Adrenal gland (tissue), 9 donors: ENCODE measurements at regions not wholly inside any gene's neighbourhood (a gene's known extent, or its start where the extent isn't known, plus 50 kb on each side); places are given as distances from the start of the nearest gene placed in this dataset.

Source experiments
- DNase-seq, 7 donors: peaks; one replicate each; pipeline ENCODE4 v3.0.0-alpha.2; 2019 to 2020
- H3K27ac ChIP-seq, 5 donors: fragments of 200-600 bp; sonication (generic) in 4 of 5; 1 replicate in 3 of 5; 2 replicates in 2 of 5; pipeline versions ENCODE4 v1.5.1 to v1.8.0; 2016 to 2020; ENCODE audit warnings: mild to moderate bottlenecking in 1 of 5
- H3K27me3 ChIP-seq: fragments of 200-600 bp; 2 replicates; pipeline ENCODE4 v1.8.0; 2021
- H3K36me3 ChIP-seq, 2 donors: fragments of 200-600 bp; replicated peaks in 1 of 2; 1 replicate in 1 of 2; 2 replicates in 1 of 2; pipeline versions ENCODE4 v1.5.1 to v1.8.0; 2018 to 2022
- H3K4me1 ChIP-seq, 2 donors: fragments of 200-600 bp; replicated peaks in 1 of 2; 1 replicate in 1 of 2; 2 replicates in 1 of 2; pipeline versions ENCODE4 v1.5.1 to v1.8.0; 2018 to 2021
- H3K4me3 ChIP-seq, 4 donors: fragments of 200-600 bp; sonication (generic) in 3 of 4; one replicate each; pipeline ENCODE4 v1.5.1; 2016 to 2018
- H3K9me3 ChIP-seq, 3 donors: fragments of 200-600 bp; sonication (generic) in 1 of 3; replicated peaks in 1 of 3; 1 replicate in 2 of 3; 2 replicates in 1 of 3; pipeline versions ENCODE4 v1.5.1 to v1.8.0; 2016 to 2021
- POLR2A ChIP-seq, 2 donors: fragments of 450-650 bp; IDR thresholded peaks; one replicate each; pipeline ENCODE4 v1.6.1; 2017; ENCODE audit warnings: antibody characterized with exemption in 2 of 2, mild to moderate bottlenecking in 2 of 2, moderate library complexity in 1 of 2
- WGBS, 4 donors: extraction: QIAGEN DNeasy Blood & Tissue Kit in 2 of 4; methylation state at CpG; one replicate each; pipeline versions ENCODE4 v1.1.5 to v1.1.7; 2013 to 2017; 5-methylcytosine and 5-hydroxymethylcytosine counted together
- intact Hi-C, 2 donors: fragments of 100-400 bp; cut with DNase I; formaldehyde crosslinking; loops; one replicate each; pipeline versions ENCODE4 v1.14.1 to v1.15.0; 2022 to 2023
- TF ChIP-seq, protein P1 (sequence below), 6 experiments: fragments of 450-650 bp in 4 of 6; fragments of 200-600 bp in 2 of 6; sonication (generic) in 1 of 6; IDR thresholded peaks; 1 replicate in 5 of 6; 2 replicates in 1 of 6; pipeline versions ENCODE4 v1.5.1 to v1.8.0; 2016 to 2021; ENCODE audit warnings: antibody characterized with exemption in 6 of 6, mild to moderate bottlenecking in 2 of 6, moderate library complexity in 1 of 6
- donor health status: healthy with polysubstance abuse.
- donor health status: Bipolar disorder and iron deficiency.
- donor health status: DM: yes; HTN: yes; CAD: no.
- donor health status: DM: no; HTN: no; CAD: no.
- donor health status: DM: no; HTN: no; CAD: no.

DNA sequence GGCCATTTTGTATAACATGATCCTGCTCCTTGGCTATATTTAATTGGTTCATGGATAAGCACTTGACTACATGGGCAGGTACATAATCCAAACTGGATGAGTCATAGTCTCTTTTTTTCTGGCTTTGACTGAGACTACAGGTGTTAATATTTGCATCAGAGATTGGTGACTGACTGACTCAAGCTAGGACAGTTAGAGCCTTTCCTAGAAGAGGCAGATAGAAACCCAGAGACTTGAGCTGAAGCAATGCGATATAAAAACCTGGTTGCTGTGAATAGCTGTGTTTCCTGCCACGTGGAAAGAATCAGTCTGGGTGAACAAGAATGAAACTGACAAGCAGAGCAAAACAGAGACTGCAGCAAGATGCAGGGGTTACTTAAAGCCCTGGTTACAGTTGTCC, 81.0 kb downstream of the SAMD9 start:
- H3K4me1 ChIP-seq = no peaks in the 10 kb centered on the region
- no peak overlapping the region for H3K4me3 ChIP-seq
- TF ChIP-seq, protein P1, sequence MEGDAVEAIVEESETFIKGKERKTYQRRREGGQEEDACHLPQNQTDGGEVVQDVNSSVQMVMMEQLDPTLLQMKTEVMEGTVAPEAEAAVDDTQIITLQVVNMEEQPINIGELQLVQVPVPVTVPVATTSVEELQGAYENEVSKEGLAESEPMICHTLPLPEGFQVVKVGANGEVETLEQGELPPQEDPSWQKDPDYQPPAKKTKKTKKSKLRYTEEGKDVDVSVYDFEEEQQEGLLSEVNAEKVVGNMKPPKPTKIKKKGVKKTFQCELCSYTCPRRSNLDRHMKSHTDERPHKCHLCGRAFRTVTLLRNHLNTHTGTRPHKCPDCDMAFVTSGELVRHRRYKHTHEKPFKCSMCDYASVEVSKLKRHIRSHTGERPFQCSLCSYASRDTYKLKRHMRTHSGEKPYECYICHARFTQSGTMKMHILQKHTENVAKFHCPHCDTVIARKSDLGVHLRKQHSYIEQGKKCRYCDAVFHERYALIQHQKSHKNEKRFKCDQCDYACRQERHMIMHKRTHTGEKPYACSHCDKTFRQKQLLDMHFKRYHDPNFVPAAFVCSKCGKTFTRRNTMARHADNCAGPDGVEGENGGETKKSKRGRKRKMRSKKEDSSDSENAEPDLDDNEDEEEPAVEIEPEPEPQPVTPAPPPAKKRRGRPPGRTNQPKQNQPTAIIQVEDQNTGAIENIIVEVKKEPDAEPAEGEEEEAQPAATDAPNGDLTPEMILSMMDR (IDR thresholded peaks at IDR 0.05) = no peak
- TF ChIP-seq POLR2A (IDR thresholded peaks at IDR 0.05) = no peak
- no peaks in the 10 kb centered on the region for H3K9me3 ChIP-seq
- H3K36me3 ChIP-seq = no peaks in the 10 kb centered on the region
- intact Hi-C loops = no loop called here
- DNase-seq = no peak
- H3K27me3 ChIP-seq = no peaks in the 10 kb centered on the region
- H3K27ac ChIP-seq = no peak overlapping the region
- 53 to 71% (median 64%) methylated on average over 2 of the region's 2 CpGs for WGBS, 4 donors

GRCh38 chr7:93036149-93036640, 81.6 kb downstream of the SAMD9 start:
- Histone ChIP-seq H3K9me3 (no peaks in the 10 kb centered on the region), H3K27ac (no peak overlapping the region), H3K4me3 (no peak overlapping the region), H3K36me3 (no peaks in the 10 kb centered on the region), H3K27me3 (no peaks in the 10 kb centered on the region), H3K4me1 (no peaks in the 10 kb centered on the region)
- WGBS, 4 donors = 68 to 79% (median 71%) methylated on average over 1 of the region's 1 CpG
- intact Hi-C loops = no loop called here
- TF ChIP-seq POLR2A (IDR thresholded peaks at IDR 0.05) = no peak
- TF ChIP-seq, protein P1 (IDR thresholded peaks at IDR 0.05) = no peak
- DNase-seq = no peak

DNA sequence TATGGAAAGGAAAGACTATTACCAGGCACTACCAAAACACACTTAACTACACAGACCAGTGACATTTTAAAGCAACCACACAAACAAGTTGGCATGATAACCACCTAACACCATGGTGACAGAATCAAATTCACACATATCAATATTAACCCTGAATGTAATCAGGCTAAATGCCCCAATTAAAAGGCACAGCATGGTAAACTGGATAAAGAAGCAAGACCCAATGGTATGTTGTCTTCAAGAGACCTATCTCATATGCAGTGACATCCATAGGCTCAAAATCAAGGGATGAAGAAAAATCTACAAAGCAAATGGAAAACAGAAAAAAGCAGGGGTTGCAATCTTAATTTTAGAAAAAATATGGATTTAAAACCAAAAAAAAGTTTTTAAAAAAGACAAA, 86.0 kb downstream of the SAMD9 start:
- H3K9me3 ChIP-seq = no peaks in the 10 kb centered on the region
- no peak for TF ChIP-seq POLR2A (IDR thresholded peaks at IDR 0.05)
- intact Hi-C loops = no loop called here

GRCh38 chr7:93030605-93031225, 87.1 kb downstream of the SAMD9 start:
- Histone ChIP-seq H3K4me3 (no peak overlapping the region), H3K36me3 (no peaks in the 10 kb centered on the region), H3K27ac (no peak overlapping the region), H3K9me3 (no peaks in the 10 kb centered on the region), H3K27me3 (no peaks in the 10 kb centered on the region), H3K4me1 (no peaks in the 10 kb centered on the region)
- intact Hi-C loops = no loop called here
- no peak for TF ChIP-seq POLR2A (IDR thresholded peaks at IDR 0.05)
- TF ChIP-seq, protein P1 (IDR thresholded peaks at IDR 0.05) = no peak
- no peak for DNase-seq

More for the DNA sequence above, 86.0 kb downstream of the SAMD9 start:
- Histone ChIP-seq H3K4me1 (no peaks in the 10 kb centered on the region), H3K27ac (no peak overlapping the region), H3K27me3 (no peaks in the 10 kb centered on the region), H3K4me3 (no peak overlapping the region), H3K36me3 (no peaks in the 10 kb centered on the region)
- DNase-seq = no peak

- Histone ChIP-seq H3K4me1 (no peaks in the 10 kb centered on the region), H3K27me3 (no peaks in the 10 kb centered on the region), H3K9me3 (no peaks in the 10 kb centered on the region), H3K36me3 (no peaks in the 10 kb centered on the region), H3K4me3 (no peak overlapping the region), H3K27ac (no peak overlapping the region)
- 69 to 86% (median 83%) methylated on average over 5 to 7 of the region's 7 CpGs for WGBS, 4 donors
- DNase-seq = no peak
- intact Hi-C loops = no loop called here
- TF ChIP-seq, protein P1 (IDR thresholded peaks at IDR 0.05) = no peak
- no peak for TF ChIP-seq POLR2A (IDR thresholded peaks at IDR 0.05)
These were observed 88.7 kb downstream of the SAMD9 start for GRCh38 chr7:93029056-93029455.
